Endothelial cell of hepatic sinusoid (primary cell): ENCODE measurements at regions not wholly inside any gene's neighbourhood (a gene's known extent, or its start where the extent isn't known, plus 50 kb on each side); places are given as distances from the start of the nearest gene placed in this dataset.
"Not testable (repeated sequence)": the region's sequence is repeated elsewhere in the genome, so short reads cannot be mapped to it uniquely, and the experiment has no call there.

ENCODE experiments used
- in situ Hi-C: cut with HindIII; loops from 2 replicates; pipeline ENCODE4 v1.10.0; 2017; ENCODE audit warnings: low sequenced_read_pairs

- in situ Hi-C loops = no loop called here
Observed at GRCh38 chr6:144566868-144567615, 281.9 kb downstream of the UTRN start.

GRCh38 chr6:144568241-144568640, 283.1 kb downstream of the UTRN start:
- in situ Hi-C loops = no loop called here

GRCh38 chr6:144572541-144572940, 287.4 kb downstream of the UTRN start:
- in situ Hi-C loops = not testable (repeated sequence)

- in situ Hi-C loops = no loop called here
Observed at GRCh38 chr6:144574796-144575195, 289.7 kb downstream of the UTRN start.

GRCh38 chr6:144575327-144575726, 290.2 kb downstream of the UTRN start:
- in situ Hi-C loops = no loop called here

- in situ Hi-C loops = no loop called here
Observed at GRCh38 chr6:144576871-144577270, 291.7 kb downstream of the UTRN start.

GRCh38 chr6:144578385-144579350, 293.5 kb downstream of the UTRN start:
- in situ Hi-C loops = no loop called here

- in situ Hi-C loops = no loop called here
Observed at GRCh38 chr6:144580039-144580438, 294.9 kb downstream of the UTRN start.

GRCh38 chr6:144580771-144581170, 295.6 kb downstream of the UTRN start:
- in situ Hi-C loops = no loop called here

- in situ Hi-C loops = no loop called here
Observed at GRCh38 chr6:144581812-144582537, 296.8 kb downstream of the UTRN start.

- in situ Hi-C loops = no loop called here
Observed at GRCh38 chr6:144582939-144583613, 297.9 kb downstream of the UTRN start.

GRCh38 chr6:144583614-144583954, 298.4 kb downstream of the UTRN start:
- in situ Hi-C loops = no loop called here

- in situ Hi-C loops = no loop called here
Observed at GRCh38 chr6:144585217-144585814, 300.2 kb downstream of the UTRN start.

GRCh38 chr6:144586986-144587385, 301.9 kb downstream of the UTRN start:
- in situ Hi-C loops = no loop called here

- in situ Hi-C loops = no loop called here
Observed at GRCh38 chr6:144588697-144589325, 303.7 kb downstream of the UTRN start.

- in situ Hi-C loops = no loop called here
Observed at GRCh38 chr6:144590532-144590931, 305.4 kb downstream of the UTRN start.

GRCh38 chr6:144593392-144593791, 308.3 kb downstream of the UTRN start:
- in situ Hi-C loops = no loop called here

GRCh38 chr6:144594585-144594984, 309.4 kb downstream of the UTRN start:
- in situ Hi-C loops = no loop called here

- in situ Hi-C loops = no loop called here
Observed at GRCh38 chr6:144595266-144595665, 310.1 kb downstream of the UTRN start.

- in situ Hi-C loops = no loop called here
Observed at GRCh38 chr6:144597511-144597910, 312.4 kb downstream of the UTRN start.
